Peyer's patch (tissue), 4 donors: ENCODE measurements at regions not wholly inside any gene's neighbourhood (a gene's known extent, or its start where the extent isn't known, plus 50 kb on each side); places are given as distances from the start of the nearest gene placed in this dataset.

Experiments
- DNase-seq, 3 donors: peaks; one replicate each; pipeline ENCODE4 v3.0.0-alpha.2; 2017 to 2019
- H3K27ac ChIP-seq, 4 donors: fragments of 200-600 bp; sonication (generic); one replicate each; pipeline ENCODE4 v1.5.1; 2016 to 2019
- H3K27me3 ChIP-seq, 2 donors: fragments of 200-600 bp; sonication (generic); one replicate each; pipeline ENCODE4 v1.5.1; 2019
- H3K36me3 ChIP-seq, 3 donors: fragments of 200-600 bp; sonication (generic); one replicate each; pipeline ENCODE4 v1.5.1; 2016 to 2019
- H3K4me1 ChIP-seq, 4 donors: fragments of 200-600 bp; sonication (generic); one replicate each; pipeline ENCODE4 v1.5.1; 2016 to 2019
- H3K4me3 ChIP-seq, 4 donors: fragments of 200-600 bp; sonication (generic); 1 replicate in 3 of 4; 2 replicates in 1 of 4; pipeline ENCODE4 v1.5.1; 2016 to 2019; ENCODE audit warnings: mild to moderate bottlenecking in 1 of 4
- H3K9me3 ChIP-seq, 4 donors: fragments of 200-600 bp; sonication (generic); one replicate each; pipeline ENCODE4 v1.5.1; 2016 to 2019; ENCODE audit warnings: mild to moderate bottlenecking in 1 of 4
- CTCF ChIP-seq, 6 experiments: fragments of 450-650 bp in 4 of 6; fragments of 200-600 bp in 2 of 6; sonication (generic) in 1 of 6; IDR thresholded peaks; one replicate each; pipeline ENCODE4 v1.5.1; 2017 to 2019; ENCODE audit warnings: antibody characterized with exemption in 6 of 6, mild to moderate bottlenecking in 3 of 6, moderate library complexity in 1 of 6
- POLR2A ChIP-seq, 2 donors: fragments of 450-650 bp; IDR thresholded peaks; one replicate each; pipeline ENCODE4 v1.5.1; 2017; ENCODE audit warnings: antibody characterized with exemption in 2 of 2, mild to moderate bottlenecking in 2 of 2, moderate library complexity in 2 of 2

- TF ChIP-seq POLR2A (IDR thresholded peaks at IDR 0.05) (no peak), CTCF (IDR thresholded peaks at IDR 0.05) (no peak)
Measured at GRCh38 chr9:116074658-116075057, 78.9 kb upstream of the PAPPA start.

GRCh38 chr9:116075191-116075590, 78.4 kb upstream of the PAPPA start:
- Histone ChIP-seq H3K36me3 (no peaks in the 10 kb centered on the region), H3K9me3 (no peaks in the 10 kb centered on the region), H3K4me3 (no peak overlapping the region), H3K4me1 (no peaks in the 10 kb centered on the region), H3K27me3 (no peaks in the 10 kb centered on the region), H3K27ac (no peak overlapping the region)
- TF ChIP-seq POLR2A (IDR thresholded peaks at IDR 0.05) (no peak), CTCF (IDR thresholded peaks at IDR 0.05) (no peak)
- DNase-seq: no peak

More at GRCh38 chr9:116074658-116075057, 78.9 kb upstream of the PAPPA start:
- H3K9me3 ChIP-seq: no peaks in the 10 kb centered on the region
- no peak overlapping the region for H3K27ac ChIP-seq
- no peak overlapping the region for H3K4me3 ChIP-seq
- H3K27me3 ChIP-seq: no peaks in the 10 kb centered on the region
- no peaks in the 10 kb centered on the region for H3K36me3 ChIP-seq
- DNase-seq: no peak
- no peaks in the 10 kb centered on the region for H3K4me1 ChIP-seq

GRCh38 chr9:116078640-116079039, 75.0 kb upstream of the PAPPA start:
- Histone ChIP-seq H3K27ac (no peak overlapping the region), H3K27me3 (no peaks in the 10 kb centered on the region)
- TF ChIP-seq CTCF (IDR thresholded peaks at IDR 0.05) (no peak), POLR2A (IDR thresholded peaks at IDR 0.05) (no peak)

GRCh38 chr9:116080561-116080960, 73.0 kb upstream of the PAPPA start:
- no peak for TF ChIP-seq CTCF (IDR thresholded peaks at IDR 0.05)
- TF ChIP-seq POLR2A (IDR thresholded peaks at IDR 0.05): no peak
- DNase-seq: no peak
- H3K4me1 ChIP-seq: no peaks in the 10 kb centered on the region
- no peaks in the 10 kb centered on the region for H3K9me3 ChIP-seq
- H3K4me3 ChIP-seq: no peak overlapping the region
- no peaks in the 10 kb centered on the region for H3K27me3 ChIP-seq
- no peak overlapping the region for H3K27ac ChIP-seq
- no peaks in the 10 kb centered on the region for H3K36me3 ChIP-seq

More at GRCh38 chr9:116078640-116079039, 75.0 kb upstream of the PAPPA start:
- H3K9me3 ChIP-seq: no peaks in the 10 kb centered on the region
- H3K36me3 ChIP-seq: no peaks in the 10 kb centered on the region
- DNase-seq: no peak
- no peaks in the 10 kb centered on the region for H3K4me1 ChIP-seq
- no peak overlapping the region for H3K4me3 ChIP-seq

GRCh38 chr9:116081435-116082115, 72.0 kb upstream of the PAPPA start:
- Histone ChIP-seq H3K36me3 (no peaks in the 10 kb centered on the region), H3K27me3 (no peaks in the 10 kb centered on the region), H3K9me3 (no peaks in the 10 kb centered on the region), H3K27ac (no peak overlapping the region), H3K4me1 (no peaks in the 10 kb centered on the region), H3K4me3 (no peak overlapping the region)
- TF ChIP-seq CTCF (IDR thresholded peaks at IDR 0.05): no peak
- TF ChIP-seq POLR2A (IDR thresholded peaks at IDR 0.05): no peak
- no peak for DNase-seq

- no peak overlapping the region for H3K4me3 ChIP-seq
- DNase-seq: no peak
- no peaks in the 10 kb centered on the region for H3K4me1 ChIP-seq
- TF ChIP-seq POLR2A (IDR thresholded peaks at IDR 0.05): no peak
- TF ChIP-seq CTCF (IDR thresholded peaks at IDR 0.05): no peak
- H3K9me3 ChIP-seq: no peaks in the 10 kb centered on the region
- H3K27ac ChIP-seq: no peak overlapping the region
- H3K36me3 ChIP-seq: no peaks in the 10 kb centered on the region
- H3K27me3 ChIP-seq: no peaks in the 10 kb centered on the region
Measured at GRCh38 chr9:116083837-116084236, 69.8 kb upstream of the PAPPA start.
